SK-N-SH (cell line): ENCODE measurements at regions not wholly inside any gene's neighbourhood (a gene's known extent, or its start where the extent isn't known, plus 50 kb on each side); places are given as distances from the start of the nearest gene placed in this dataset.

ENCODE experiments used
- CTCF ChIA-PET: fragments of 300-600, 350-600 bp; formaldehyde crosslinking; extraction: SDS; loops from one replicate; lab custom pipeline; 2021; lab: Yijun Ruan, JAX
- POLR2A ChIA-PET: fragments of 350-600 bp; sonication (Branson Sonifier 250); formaldehyde crosslinking; extraction: SDS; loops from one replicate; lab custom pipeline; 2020; ENCODE audit warnings: antibody characterized with exemption, inconsistent platforms; lab: Yijun Ruan, JAX
- DNase-seq: peaks from one replicate; pipeline ENCODE4 v3.0.0; 2012
- H2AFZ ChIP-seq: fragments of 200-600 bp; sonication (generic); 2 replicates; pipeline ENCODE4 v1.8.1; 2016; ENCODE audit warnings: antibody characterized with exemption, mild to moderate bottlenecking, low read depth
- H3F3A ChIP-seq: fragments of 200-600 bp; sonication (generic); replicated peaks from 2 replicates; pipeline ENCODE3; 2016; ENCODE audit warnings: antibody characterized with exemption, mild to moderate bottlenecking; ENCODE audit not compliant: insufficient read depth
- H3K27ac ChIP-seq, 2 experiments: fragments of 200-500 bp in 1 of 2; fragments of 200-600 bp in 1 of 2; sonication (Bioruptor generic) in 1 of 2; sonication (generic), shearing (Covaris generic) in 1 of 2; 2 replicates each; pipeline versions ENCODE4 v1.5.1 to v1.6.1; 2014 to 2016; ENCODE audit warnings: low read depth in 2 of 2, inconsistent platforms in 1 of 2, low read length in 1 of 2, mild to moderate bottlenecking in 1 of 2, mixed read lengths in 1 of 2
- H3K27me3 ChIP-seq: fragments of 200-600 bp; sonication (generic), shearing (Covaris generic); 2 replicates; pipeline ENCODE4 v1.6.1; 2016; ENCODE audit warnings: mixed run types; ENCODE audit not compliant: insufficient read depth
- H3K36me3 ChIP-seq, 2 experiments: fragments of 200-500 bp in 1 of 2; fragments of 200-600 bp in 1 of 2; sonication (Bioruptor generic) in 1 of 2; sonication (generic) in 1 of 2; replicated peaks in 1 of 2; 2 replicates each; pipeline versions ENCODE3 to v1.5.1; 2014 to 2016; ENCODE audit warnings: low read length in 1 of 2, mild to moderate bottlenecking in 1 of 2; ENCODE audit not compliant: insufficient read depth in 2 of 2, control insufficient read depth in 1 of 2
- H3K4me1 ChIP-seq, 2 experiments: fragments of 200-500 bp in 1 of 2; fragments of 200-600 bp in 1 of 2; sonication (Bioruptor generic) in 1 of 2; sonication (generic), shearing (Covaris generic) in 1 of 2; 2 replicates each; pipeline versions ENCODE4 v1.5.1 to v1.6.1; 2014 to 2016; ENCODE audit warnings: low read depth in 1 of 2, low read length in 1 of 2, mixed run types in 1 of 2; ENCODE audit not compliant: insufficient read depth in 2 of 2, control insufficient read depth in 1 of 2
- H3K4me2 ChIP-seq: fragments of 200-600 bp; sonication (generic), shearing (Covaris generic); 2 replicates; pipeline ENCODE4 v1.6.1; 2017; ENCODE audit warnings: mixed run types
- H3K4me3 ChIP-seq, 2 experiments: fragments of 200-500 bp in 1 of 2; fragments of 200-600 bp in 1 of 2; sonication (Bioruptor generic) in 1 of 2; sonication (generic), shearing (Covaris generic) in 1 of 2; 2 replicates each; pipeline versions ENCODE4 v1.5.1 to v1.8.1; 2014 to 2016; ENCODE audit warnings: low read depth in 2 of 2, inconsistent platforms in 1 of 2, low read length in 1 of 2, mild to moderate bottlenecking in 1 of 2, mixed read lengths in 1 of 2, moderate library complexity in 1 of 2
- H3K79me2 ChIP-seq: fragments of 200-600 bp; sonication (generic); 2 replicates; pipeline ENCODE4 v1.8.1; 2017; ENCODE audit warnings: mild to moderate bottlenecking; ENCODE audit not compliant: insufficient read depth
- H3K9ac ChIP-seq: fragments of 200-600 bp; sonication (generic); 2 replicates; pipeline ENCODE4 v1.6.1; 2017; ENCODE audit warnings: mixed run types
- H3K9me2 ChIP-seq: fragments of 200-600 bp; sonication (generic); 2 replicates; pipeline ENCODE4 v1.6.1; 2017; ENCODE audit warnings: mixed run types
- H3K9me3 ChIP-seq: fragments of 200-600 bp; sonication (generic); 2 replicates; pipeline ENCODE4 v1.6.1; 2017; ENCODE audit warnings: mixed run types, mild to moderate bottlenecking, moderate library complexity
- H4K20me1 ChIP-seq: fragments of 200-600 bp; sonication (generic); 2 replicates; pipeline ENCODE4 v1.6.1; 2017; ENCODE audit warnings: mild to moderate bottlenecking, mixed run types; ENCODE audit not compliant: insufficient read depth
- CHD2 ChIP-seq: fragments of 150-350 bp; IDR thresholded peaks from 2 replicates; pipeline ENCODE4 v1.6.1; 2018; ENCODE audit warnings: low read length; ENCODE audit not compliant: partially characterized antibody
- FOXJ3 ChIP-seq: sonication (generic); formaldehyde crosslinking; IDR thresholded peaks from 2 replicates; pipeline ENCODE4 v1.5.1; 2020; ENCODE audit warnings: mild to moderate bottlenecking, missing genetic modification reagents
- FOXM1 ChIP-seq: IDR thresholded peaks from 2 replicates; pipeline ENCODE4 v1.4.0; 2012; ENCODE audit warnings: low read depth, mild to moderate bottlenecking
- NFIC ChIP-seq: IDR thresholded peaks from 2 replicates; pipeline ENCODE4 v1.4.0; 2012; ENCODE audit warnings: borderline replicate concordance
- RXRA ChIP-seq: IDR thresholded peaks from 2 replicates; pipeline ENCODE4 v1.4.0; 2012; ENCODE audit warnings: low read depth, mild to moderate bottlenecking, borderline replicate concordance
- TEAD4 ChIP-seq: IDR thresholded peaks from 2 replicates; pipeline ENCODE4 v1.4.0; 2012; ENCODE audit warnings: mild to moderate bottlenecking, borderline replicate concordance; ENCODE audit not compliant: insufficient read depth
- YY1 ChIP-seq: IDR thresholded peaks from 2 replicates; pipeline ENCODE4 v1.4.0; 2012; ENCODE audit warnings: low read depth, mild to moderate bottlenecking
- WGBS: methylation state at CpG from one replicate; pipeline ENCODE4 v1.1.6; 2017; ENCODE audit warnings: low lambda C conversion rate; 5-methylcytosine and 5-hydroxymethylcytosine counted together
- TF ChIP-seq, protein P1 (sequence below): IDR thresholded peaks from 2 replicates; pipeline ENCODE4 v1.4.0; 2012; ENCODE audit warnings: low read depth, borderline replicate concordance
- TF ChIP-seq, protein P2 (sequence below): fragments of 200-600 bp; sonication (generic); IDR thresholded peaks from 2 replicates; pipeline ENCODE4 v1.6.1; 2017; ENCODE audit warnings: antibody characterized with exemption, mild to moderate bottlenecking, moderate library complexity
- TF ChIP-seq, protein P3 (sequence below): IDR thresholded peaks from 2 replicates; pipeline ENCODE4 v1.4.0; 2012; ENCODE audit warnings: low read depth, borderline replicate concordance
- TF ChIP-seq, protein P4 (sequence below): IDR thresholded peaks from 2 replicates; pipeline ENCODE4; 2012

DNA sequence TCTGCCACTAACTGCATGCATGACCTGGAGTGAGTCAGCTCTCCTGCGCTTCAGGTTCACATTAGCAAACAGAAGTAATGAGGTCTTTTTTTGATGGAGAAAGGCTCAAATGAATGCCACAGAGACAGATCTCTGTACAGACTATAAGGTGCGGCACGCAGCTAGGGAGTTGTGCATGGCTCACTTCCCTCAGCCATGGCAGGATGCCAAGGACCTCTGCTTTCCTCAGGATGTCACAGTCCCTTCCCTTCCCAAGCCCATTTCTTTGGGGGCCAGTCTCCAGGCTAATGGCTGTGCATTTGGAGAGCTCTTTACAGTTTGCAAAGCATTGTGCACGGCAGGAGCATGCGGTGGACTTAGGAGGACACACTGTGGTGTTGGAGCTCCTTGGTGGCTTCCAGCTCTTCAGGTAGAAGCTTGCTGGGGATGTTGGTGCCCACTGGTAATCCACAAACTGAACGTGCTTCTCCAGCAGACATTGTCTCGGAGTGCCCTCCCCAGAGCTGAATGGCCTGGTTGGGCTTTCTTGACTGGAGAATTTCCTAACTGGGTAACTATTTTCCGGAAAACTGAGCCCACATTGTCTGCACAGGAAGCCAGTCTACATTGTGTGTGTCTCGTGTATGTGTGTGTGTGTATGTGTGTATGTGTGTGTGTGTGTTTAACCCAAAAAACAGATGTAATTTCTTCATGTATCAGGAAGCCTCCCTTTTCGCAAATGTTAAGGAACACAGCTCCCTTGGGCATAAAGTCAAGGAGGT is 172.5 kb upstream of the TLE3 start:
- Histone ChIP-seq H3K27ac (no peak overlapping the region), H3K9ac (no peak overlapping the region), H3K9me2 (no peaks in the 10 kb centered on the region), H3K4me1 (peaks cover 15 to 68% of the 10 kb centered on the region in 2 experiments; a peak in 2 of 4 replicates), H3K36me3 (no peaks in the 10 kb centered on the region), H3K4me3 (no peak overlapping the region), H2AFZ (no peak overlapping the region), H3K27me3 (no peaks in the 10 kb centered on the region), H3K4me2 (peak overlapping the region; percentile 7; the same call in 1 of the 2 replicates), H3F3A (peaks cover 9% of the 10 kb centered on the region), H3K9me3 (no peaks in the 10 kb centered on the region), H4K20me1 (no peaks in the 10 kb centered on the region), H3K79me2 (no peaks in the 10 kb centered on the region)
- 94% methylated on average over 10 of the region's 10 CpGs for WGBS
- no peak for DNase-seq
- ChIA-PET POLR2A (interaction anchor here (1.1 kb wide), 1 partner anchor 10 kb away, joined by 3 read pairs; no protein-coding TSS in a partner anchor), CTCF (interaction anchor here (1.4 kb wide), 1 partner anchor 218 kb away, joined by 6 read pairs; no protein-coding TSS in a partner anchor)
- TF ChIP-seq FOXJ3 (CRISPR knock-in tag) (no peak), YY1 (no peak)
- TF ChIP-seq, protein P1, sequence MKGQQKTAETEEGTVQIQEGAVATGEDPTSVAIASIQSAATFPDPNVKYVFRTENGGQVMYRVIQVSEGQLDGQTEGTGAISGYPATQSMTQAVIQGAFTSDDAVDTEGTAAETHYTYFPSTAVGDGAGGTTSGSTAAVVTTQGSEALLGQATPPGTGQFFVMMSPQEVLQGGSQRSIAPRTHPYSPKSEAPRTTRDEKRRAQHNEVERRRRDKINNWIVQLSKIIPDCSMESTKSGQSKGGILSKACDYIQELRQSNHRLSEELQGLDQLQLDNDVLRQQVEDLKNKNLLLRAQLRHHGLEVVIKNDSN, result no peak
- TF ChIP-seq, protein P2, sequence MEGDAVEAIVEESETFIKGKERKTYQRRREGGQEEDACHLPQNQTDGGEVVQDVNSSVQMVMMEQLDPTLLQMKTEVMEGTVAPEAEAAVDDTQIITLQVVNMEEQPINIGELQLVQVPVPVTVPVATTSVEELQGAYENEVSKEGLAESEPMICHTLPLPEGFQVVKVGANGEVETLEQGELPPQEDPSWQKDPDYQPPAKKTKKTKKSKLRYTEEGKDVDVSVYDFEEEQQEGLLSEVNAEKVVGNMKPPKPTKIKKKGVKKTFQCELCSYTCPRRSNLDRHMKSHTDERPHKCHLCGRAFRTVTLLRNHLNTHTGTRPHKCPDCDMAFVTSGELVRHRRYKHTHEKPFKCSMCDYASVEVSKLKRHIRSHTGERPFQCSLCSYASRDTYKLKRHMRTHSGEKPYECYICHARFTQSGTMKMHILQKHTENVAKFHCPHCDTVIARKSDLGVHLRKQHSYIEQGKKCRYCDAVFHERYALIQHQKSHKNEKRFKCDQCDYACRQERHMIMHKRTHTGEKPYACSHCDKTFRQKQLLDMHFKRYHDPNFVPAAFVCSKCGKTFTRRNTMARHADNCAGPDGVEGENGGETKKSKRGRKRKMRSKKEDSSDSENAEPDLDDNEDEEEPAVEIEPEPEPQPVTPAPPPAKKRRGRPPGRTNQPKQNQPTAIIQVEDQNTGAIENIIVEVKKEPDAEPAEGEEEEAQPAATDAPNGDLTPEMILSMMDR, result no peak
- TF ChIP-seq, protein P3, sequence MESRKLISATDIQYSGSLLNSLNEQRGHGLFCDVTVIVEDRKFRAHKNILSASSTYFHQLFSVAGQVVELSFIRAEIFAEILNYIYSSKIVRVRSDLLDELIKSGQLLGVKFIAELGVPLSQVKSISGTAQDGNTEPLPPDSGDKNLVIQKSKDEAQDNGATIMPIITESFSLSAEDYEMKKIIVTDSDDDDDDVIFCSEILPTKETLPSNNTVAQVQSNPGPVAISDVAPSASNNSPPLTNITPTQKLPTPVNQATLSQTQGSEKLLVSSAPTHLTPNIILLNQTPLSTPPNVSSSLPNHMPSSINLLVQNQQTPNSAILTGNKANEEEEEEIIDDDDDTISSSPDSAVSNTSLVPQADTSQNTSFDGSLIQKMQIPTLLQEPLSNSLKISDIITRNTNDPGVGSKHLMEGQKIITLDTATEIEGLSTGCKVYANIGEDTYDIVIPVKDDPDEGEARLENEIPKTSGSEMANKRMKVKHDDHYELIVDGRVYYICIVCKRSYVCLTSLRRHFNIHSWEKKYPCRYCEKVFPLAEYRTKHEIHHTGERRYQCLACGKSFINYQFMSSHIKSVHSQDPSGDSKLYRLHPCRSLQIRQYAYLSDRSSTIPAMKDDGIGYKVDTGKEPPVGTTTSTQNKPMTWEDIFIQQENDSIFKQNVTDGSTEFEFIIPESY, result no peak
- TF ChIP-seq, protein P4, sequence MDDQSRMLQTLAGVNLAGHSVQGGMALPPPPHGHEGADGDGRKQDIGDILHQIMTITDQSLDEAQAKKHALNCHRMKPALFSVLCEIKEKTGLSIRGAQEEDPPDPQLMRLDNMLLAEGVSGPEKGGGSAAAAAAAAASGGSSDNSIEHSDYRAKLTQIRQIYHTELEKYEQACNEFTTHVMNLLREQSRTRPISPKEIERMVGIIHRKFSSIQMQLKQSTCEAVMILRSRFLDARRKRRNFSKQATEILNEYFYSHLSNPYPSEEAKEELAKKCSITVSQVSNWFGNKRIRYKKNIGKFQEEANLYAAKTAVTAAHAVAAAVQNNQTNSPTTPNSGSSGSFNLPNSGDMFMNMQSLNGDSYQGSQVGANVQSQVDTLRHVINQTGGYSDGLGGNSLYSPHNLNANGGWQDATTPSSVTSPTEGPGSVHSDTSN, result no peak

DNA sequence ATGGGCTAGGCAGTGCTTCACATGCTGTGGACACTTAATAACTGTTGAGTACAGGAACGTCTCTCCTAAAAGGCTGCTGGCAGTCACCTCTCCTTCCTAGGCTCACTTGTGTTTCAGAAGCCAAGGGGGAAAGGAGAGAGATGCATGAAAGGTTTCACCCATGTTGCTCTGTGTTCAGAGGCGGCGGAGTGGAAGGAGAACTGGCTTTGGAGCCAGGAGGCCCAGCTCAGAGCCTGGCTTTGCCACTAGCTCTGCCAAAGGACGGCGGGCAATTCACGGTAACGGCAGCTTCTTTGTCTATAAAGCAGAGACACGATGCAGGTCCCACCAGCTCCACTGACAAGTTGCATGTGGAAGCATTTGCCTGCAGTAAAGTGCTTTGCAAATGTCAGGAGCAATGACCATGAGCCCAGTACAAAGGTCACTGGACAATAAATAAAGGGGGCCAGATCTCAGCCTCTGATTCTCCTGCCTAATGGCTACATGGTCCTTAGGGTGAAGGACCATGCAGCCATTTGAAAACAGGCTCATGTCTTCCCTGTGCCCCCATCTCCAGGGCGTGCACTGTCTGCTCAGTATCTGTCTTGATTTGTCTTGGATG is 171.7 kb upstream of the TLE3 start:
- H3K9ac ChIP-seq, result no peak overlapping the region
- H3K27me3 ChIP-seq, result no peaks in the 10 kb centered on the region
- peak overlapping the region; percentile 7; the same call in 1 of the 2 replicates for H3K4me2 ChIP-seq
- H3K36me3 ChIP-seq, result no peaks in the 10 kb centered on the region
- H2AFZ ChIP-seq, result no peak overlapping the region
- ChIA-PET POLR2A (interaction anchor here (1.1 kb wide), 1 partner anchor 9 kb away, joined by 3 read pairs; no protein-coding TSS in a partner anchor), CTCF (interaction anchor here (1.4 to 1.6 kb wide), 3 partner anchors 197 to 791 kb away, joined by 5 to 6 read pairs (median 6); no protein-coding TSS in a partner anchor)
- no peak for DNase-seq
- 91% methylated on average over 9 of the region's 9 CpGs for WGBS
- no peaks in the 10 kb centered on the region for H4K20me1 ChIP-seq
- peaks cover 9% of the 10 kb centered on the region for H3F3A ChIP-seq
- H3K27ac ChIP-seq, result no peak overlapping the region
- H3K4me3 ChIP-seq, result no peak overlapping the region
- no peaks in the 10 kb centered on the region for H3K9me3 ChIP-seq
- H3K79me2 ChIP-seq, result no peaks in the 10 kb centered on the region
- H3K4me1 ChIP-seq, result peaks cover 15 to 72% of the 10 kb centered on the region in 2 experiments; a peak in 2 of 4 replicates
- no peaks in the 10 kb centered on the region for H3K9me2 ChIP-seq
- no peak for TF ChIP-seq CHD2
- TF ChIP-seq RXRA, result no peak
- TF ChIP-seq, protein P1, result no peak
- TF ChIP-seq FOXM1, result no peak
- no peak for TF ChIP-seq TEAD4
- TF ChIP-seq, protein P3, result no peak
- TF ChIP-seq, protein P2, result no peak
- no peak for TF ChIP-seq NFIC
